ENCODE measurements at regions not wholly inside any gene's neighbourhood (a gene's known extent, or its start where the extent isn't known, plus 50 kb on each side); places are given as distances from the start of the nearest gene placed in this dataset.
A peak's percentile ranks its signal among the peaks of the same experiment; 100 is the strongest.

- H3K9me3 Mint-ChIP-seq = peaks cover 2% of the 10 kb centered on the region
- no peak for DNase-seq (ENCODE audit: low spot score)
- intact Hi-C loops (cut with micrococcal nuclease) = no loop called here
- no peaks in the 10 kb centered on the region for H3K36me3 Mint-ChIP-seq (ENCODE audit: low read depth)
- no peaks in the 10 kb centered on the region for H3K4me1 Mint-ChIP-seq (ENCODE audit: low read depth)
- H3K27ac Mint-ChIP-seq = no peak overlapping the region
- no peak overlapping the region for H3K4me3 Mint-ChIP-seq (ENCODE audit: low read depth)
- H3K27me3 Mint-ChIP-seq (ENCODE audit: low read depth) = peaks cover 27% of the 10 kb centered on the region
Measured at GRCh38 chr3:72287956-72288355, 503.0 kb upstream of the PROK2 start.

GRCh38 chr3:72285502-72285901 lies 500.6 kb upstream of the PROK2 start:
- peaks cover 21% of the 10 kb centered on the region for H3K27me3 Mint-ChIP-seq (ENCODE audit: low read depth)
- H3K4me1 Mint-ChIP-seq (ENCODE audit: low read depth) = no peaks in the 10 kb centered on the region
- peaks cover 11% of the 10 kb centered on the region for H3K9me3 Mint-ChIP-seq
- no peaks in the 10 kb centered on the region for H3K36me3 Mint-ChIP-seq (ENCODE audit: low read depth)
- intact Hi-C loops (cut with micrococcal nuclease) = no loop called here
- H3K27ac Mint-ChIP-seq = no peak overlapping the region
- DNase-seq (ENCODE audit: low spot score) = no peak
- H3K4me3 Mint-ChIP-seq (ENCODE audit: low read depth) = no peak overlapping the region

GRCh38 chr3:72284471-72284870 lies 499.5 kb upstream of the PROK2 start:
- H3K36me3 Mint-ChIP-seq (ENCODE audit: low read depth) = no peaks in the 10 kb centered on the region
- H3K27me3 Mint-ChIP-seq (ENCODE audit: low read depth) = peaks cover 24% of the 10 kb centered on the region
- H3K27ac Mint-ChIP-seq = no peak overlapping the region
- no peak for DNase-seq (ENCODE audit: low spot score)
- peaks cover 11% of the 10 kb centered on the region for H3K9me3 Mint-ChIP-seq
- no peaks in the 10 kb centered on the region for H3K4me1 Mint-ChIP-seq (ENCODE audit: low read depth)
- H3K4me3 Mint-ChIP-seq (ENCODE audit: low read depth) = no peak overlapping the region
- intact Hi-C loops (cut with micrococcal nuclease) = no loop called here

GRCh38 chr3:72282918-72283317 lies 498.0 kb upstream of the PROK2 start:
- H3K27ac Mint-ChIP-seq = no peak overlapping the region
- no peaks in the 10 kb centered on the region for H3K4me1 Mint-ChIP-seq (ENCODE audit: low read depth)
- no peak overlapping the region for H3K4me3 Mint-ChIP-seq (ENCODE audit: low read depth)
- intact Hi-C loops (cut with micrococcal nuclease) = no loop called here
- peaks cover 30% of the 10 kb centered on the region for H3K27me3 Mint-ChIP-seq (ENCODE audit: low read depth)
- DNase-seq (ENCODE audit: low spot score) = no peak
- H3K36me3 Mint-ChIP-seq (ENCODE audit: low read depth) = no peaks in the 10 kb centered on the region
- peaks cover 11% of the 10 kb centered on the region for H3K9me3 Mint-ChIP-seq

GRCh38 chr3:72281551-72281950 lies 496.6 kb upstream of the PROK2 start:
- no peaks in the 10 kb centered on the region for H3K36me3 Mint-ChIP-seq (ENCODE audit: low read depth)
- intact Hi-C loops (cut with micrococcal nuclease) = no loop called here
- H3K9me3 Mint-ChIP-seq = peaks cover 11% of the 10 kb centered on the region
- no peaks in the 10 kb centered on the region for H3K4me1 Mint-ChIP-seq (ENCODE audit: low read depth)
- DNase-seq (ENCODE audit: low spot score) = no peak
- no peak overlapping the region for H3K27ac Mint-ChIP-seq
- H3K27me3 Mint-ChIP-seq (ENCODE audit: low read depth) = peaks cover 27% of the 10 kb centered on the region
- no peak overlapping the region for H3K4me3 Mint-ChIP-seq (ENCODE audit: low read depth)

- Mint-ChIP-seq H3K27ac (no peak overlapping the region), H3K9me3 (peaks cover 11% of the 10 kb centered on the region), H3K4me1 (ENCODE audit: low read depth) (no peaks in the 10 kb centered on the region), H3K36me3 (ENCODE audit: low read depth) (no peaks in the 10 kb centered on the region), H3K27me3 (ENCODE audit: low read depth) (peaks cover 25% of the 10 kb centered on the region), H3K4me3 (ENCODE audit: low read depth) (no peak overlapping the region)
- no peak for DNase-seq (ENCODE audit: low spot score)
- intact Hi-C loops (cut with micrococcal nuclease) = no loop called here
Measured at GRCh38 chr3:72280876-72281275, 495.9 kb upstream of the PROK2 start.

- Mint-ChIP-seq H3K27me3 (ENCODE audit: low read depth) (peaks cover 22% of the 10 kb centered on the region), H3K4me1 (ENCODE audit: low read depth) (peaks cover 3% of the 10 kb centered on the region), H3K27ac (no peak overlapping the region), H3K36me3 (ENCODE audit: low read depth) (no peaks in the 10 kb centered on the region), H3K9me3 (peaks cover 11% of the 10 kb centered on the region), H3K4me3 (ENCODE audit: low read depth) (no peak overlapping the region)
- no peak for DNase-seq (ENCODE audit: low spot score)
- intact Hi-C loops (cut with micrococcal nuclease) = no loop called here
Measured at GRCh38 chr3:72279631-72280041, 494.7 kb upstream of the PROK2 start.

GRCh38 chr3:72279068-72279604 lies 494.2 kb upstream of the PROK2 start:
- Mint-ChIP-seq H3K36me3 (ENCODE audit: low read depth) (no peaks in the 10 kb centered on the region), H3K4me3 (ENCODE audit: low read depth) (no peak overlapping the region), H3K27ac (no peak overlapping the region), H3K4me1 (ENCODE audit: low read depth) (peaks cover 7% of the 10 kb centered on the region), H3K27me3 (ENCODE audit: low read depth) (peaks cover 22% of the 10 kb centered on the region), H3K9me3 (peaks cover 11% of the 10 kb centered on the region)
- intact Hi-C loops (cut with micrococcal nuclease) = no loop called here
- DNase-seq (ENCODE audit: low spot score) = no peak

GRCh38 chr3:72278349-72279067 lies 493.6 kb upstream of the PROK2 start:
- no peak overlapping the region for H3K27ac Mint-ChIP-seq
- H3K4me3 Mint-ChIP-seq (ENCODE audit: low read depth) = no peak overlapping the region
- intact Hi-C loops (cut with micrococcal nuclease) = no loop called here
- H3K9me3 Mint-ChIP-seq = peaks cover 11% of the 10 kb centered on the region
- H3K36me3 Mint-ChIP-seq (ENCODE audit: low read depth) = no peaks in the 10 kb centered on the region
- peaks cover 22% of the 10 kb centered on the region for H3K27me3 Mint-ChIP-seq (ENCODE audit: low read depth)
- H3K4me1 Mint-ChIP-seq (ENCODE audit: low read depth) = peaks cover 9% of the 10 kb centered on the region
- DNase-seq (ENCODE audit: low spot score) = no peak

GRCh38 chr3:72277710-72278109 lies 492.8 kb upstream of the PROK2 start:
- DNase-seq (ENCODE audit: low spot score) = no peak
- peaks cover 8% of the 10 kb centered on the region for H3K9me3 Mint-ChIP-seq
- H3K4me1 Mint-ChIP-seq (ENCODE audit: low read depth) = peaks cover 9% of the 10 kb centered on the region
- H3K27ac Mint-ChIP-seq = no peak overlapping the region
- peaks cover 20% of the 10 kb centered on the region for H3K27me3 Mint-ChIP-seq (ENCODE audit: low read depth)
- intact Hi-C loops (cut with micrococcal nuclease) = no loop called here
- no peaks in the 10 kb centered on the region for H3K36me3 Mint-ChIP-seq (ENCODE audit: low read depth)
- H3K4me3 Mint-ChIP-seq (ENCODE audit: low read depth) = no peak overlapping the region

GRCh38 chr3:72276806-72277205 lies 491.9 kb upstream of the PROK2 start:
- Mint-ChIP-seq H3K36me3 (ENCODE audit: low read depth) (no peaks in the 10 kb centered on the region), H3K4me1 (ENCODE audit: low read depth) (peaks cover 9% of the 10 kb centered on the region), H3K9me3 (no peaks in the 10 kb centered on the region), H3K4me3 (ENCODE audit: low read depth) (no peak overlapping the region), H3K27me3 (ENCODE audit: low read depth) (peaks cover 20% of the 10 kb centered on the region), H3K27ac (no peak overlapping the region)
- intact Hi-C loops (cut with micrococcal nuclease) = no loop called here
- DNase-seq (ENCODE audit: low spot score) = no peak

GRCh38 chr3:72275331-72275751 lies 490.4 kb upstream of the PROK2 start:
- no peak overlapping the region for H3K27ac Mint-ChIP-seq
- peaks cover 16% of the 10 kb centered on the region for H3K4me1 Mint-ChIP-seq (ENCODE audit: low read depth)
- H3K4me3 Mint-ChIP-seq (ENCODE audit: low read depth) = no peak overlapping the region
- intact Hi-C loops (cut with micrococcal nuclease) = no loop called here
- H3K9me3 Mint-ChIP-seq = no peaks in the 10 kb centered on the region
- no peak for DNase-seq (ENCODE audit: low spot score)
- H3K36me3 Mint-ChIP-seq (ENCODE audit: low read depth) = no peaks in the 10 kb centered on the region
- H3K27me3 Mint-ChIP-seq (ENCODE audit: low read depth) = peaks cover 15% of the 10 kb centered on the region

- Mint-ChIP-seq H3K4me3 (ENCODE audit: low read depth) (no peak overlapping the region), H3K27me3 (ENCODE audit: low read depth) (peaks cover 13% of the 10 kb centered on the region)
- intact Hi-C loops (cut with micrococcal nuclease) = no loop called here
Measured at GRCh38 chr3:72274493-72275330, 489.8 kb upstream of the PROK2 start.

More at GRCh38 chr3:72274493-72275330, 489.8 kb upstream of the PROK2 start:
- H3K9me3 Mint-ChIP-seq = no peaks in the 10 kb centered on the region
- H3K36me3 Mint-ChIP-seq (ENCODE audit: low read depth) = no peaks in the 10 kb centered on the region
- peaks cover 22% of the 10 kb centered on the region for H3K4me1 Mint-ChIP-seq (ENCODE audit: low read depth)
- no peak overlapping the region for H3K27ac Mint-ChIP-seq
- peak; percentile 19 for DNase-seq (ENCODE audit: low spot score)

Measured in activated T-helper 2 cell treated with anti-CD3 and anti-CD28 coated beads, Interferon-gamma antibody, Interleukin-2, Interleukin-4, amounts not matched to agents 10 μg/mL and 5 μg/mL and 100 μg/mL, durations not matched to agents 14 hours and 24 hours and 36 hours (primary cell).